K562 (cell line): ENCODE measurements at regions not wholly inside any gene's neighbourhood (a gene's known extent, or its start where the extent isn't known, plus 50 kb on each side); places are given as distances from the start of the nearest gene placed in this dataset.

Experiments
- ATAC-seq: fragments of 200-7000 bp; cut with Tn5 transposase; 3 replicates; pipeline ENCODE4 v1.9.1; 2020; ENCODE audit warnings: moderate library complexity
- BruUV-seq: library from RNA; stranded (reverse); fragments of 400-500 nt; replicated peaks from 2 replicates; lab custom pipeline; 2021; lab: Mats Ljungman, UMichigan
- CTCF ChIA-PET: fragments of 300-600 bp; formaldehyde crosslinking; extraction: SDS; loops from one replicate; lab custom pipeline; 2021; ENCODE audit warnings: low intra/inter-chr PET ratio; lab: Yijun Ruan, JAX
- POLR2A ChIA-PET: fragments of 300-600, 350-650 bp; sonication (Branson Sonifier 250); formaldehyde crosslinking; extraction: SDS; loops from one replicate; lab custom pipeline; 2021; ENCODE audit warnings: antibody characterized with exemption, inconsistent platforms; lab: Yijun Ruan, JAX
- DNase-seq, 4 experiments: peaks; one replicate each; pipeline versions ENCODE4 v3.0.0 to v3.0.0-alpha.2; 2011 to 2018; ENCODE audit warnings: low spot score in 3 of 4, mixed read lengths in 3 of 4; ENCODE audit errors: extremely low read depth in 1 of 4
- FAIRE-seq: peaks from 2 replicates; lab custom pipeline; 2011; peaks lifted over from hg19 to GRCh38; lab: Jason Lieb, UNC
- H2AFZ ChIP-seq: 2 replicates; pipeline ENCODE4 v1.6.0; 2011; ENCODE audit warnings: low read depth, low read length, control low read depth, inconsistent platforms
- H3K27ac ChIP-seq: fragments of 200-600 bp; 3 replicates; pipeline ENCODE4 v1.8.0; 2011; ENCODE audit warnings: low read depth, mild to moderate bottlenecking, control low read depth, inconsistent platforms, low read length, moderate library complexity, mixed read lengths; ENCODE audit errors: extremely low read depth
- H3K27me3 ChIP-seq, 2 experiments: fragments of 300-600 bp in 1 of 2; 2 replicates in 1 of 2; 3 replicates in 1 of 2; pipeline versions ENCODE4 v1.6.0 to v1.8.0; 2011; ENCODE audit warnings: inconsistent platforms in 2 of 2, low read length in 2 of 2, mild to moderate bottlenecking in 1 of 2, mixed read lengths in 1 of 2, moderate library complexity in 1 of 2; ENCODE audit not compliant: control insufficient read depth in 2 of 2, insufficient read depth in 2 of 2
- H3K36me3 ChIP-seq: fragments of 300-600 bp; 3 replicates; pipeline ENCODE4 v1.8.0; 2011; ENCODE audit warnings: mild to moderate bottlenecking, low read length, inconsistent platforms; ENCODE audit not compliant: control insufficient read depth, insufficient read depth
- H3K4me1 ChIP-seq, 2 experiments: fragments of 200-600 bp in 1 of 2; replicated peaks in 1 of 2; 2 replicates in 1 of 2; 3 replicates in 1 of 2; pipeline versions ENCODE4 v1.5.1 to v1.8.0; 2011; ENCODE audit warnings: inconsistent platforms in 2 of 2, low read length in 2 of 2, mild to moderate bottlenecking in 1 of 2, mixed read lengths in 1 of 2, moderate library complexity in 1 of 2; ENCODE audit not compliant: control insufficient read depth in 2 of 2, insufficient read depth in 2 of 2
- H3K4me2 ChIP-seq: 2 replicates; pipeline ENCODE4 v1.6.1; 2011; ENCODE audit warnings: low read length, control low read depth, inconsistent platforms, mixed read lengths; ENCODE audit not compliant: insufficient read depth
- H3K4me3 ChIP-seq: fragments of 200-600 bp; sonication (generic), shearing (Covaris generic); 2 replicates; pipeline ENCODE4 v1.5.1; 2016; ENCODE audit warnings: control low read depth, inconsistent platforms
- H3K79me2 ChIP-seq: fragments of 200-600 bp; 3 replicates; pipeline ENCODE4 v1.8.0; 2011; ENCODE audit warnings: low read length, inconsistent platforms; ENCODE audit not compliant: control insufficient read depth, insufficient read depth
- H3K9ac ChIP-seq, 2 experiments: 2 replicates each; pipeline versions ENCODE4 v1.6.0 to v1.6.1; 2011; ENCODE audit warnings: low read depth in 2 of 2, low read length in 2 of 2, control low read depth in 1 of 2, inconsistent platforms in 1 of 2, mild to moderate bottlenecking in 1 of 2, mixed read lengths in 1 of 2; ENCODE audit not compliant: insufficient read depth in 1 of 2
- H3K9me1 ChIP-seq: one replicate; pipeline ENCODE4 v1.6.0; 2011; ENCODE audit warnings: inconsistent platforms, mild to moderate bottlenecking, low read length, moderate library complexity; ENCODE audit not compliant: control insufficient read depth, insufficient read depth
- H3K9me3 ChIP-seq: replicated peaks from 2 replicates; pipeline ENCODE4 v1.5.1; 2011; ENCODE audit warnings: low read depth, low read length, inconsistent platforms; ENCODE audit not compliant: control insufficient read depth, insufficient read depth
- H4K20me1 ChIP-seq: replicated peaks from 2 replicates; pipeline ENCODE4 v1.6.1; 2011; ENCODE audit warnings: low read length, inconsistent platforms, mixed read lengths; ENCODE audit not compliant: control insufficient read depth, insufficient read depth
- BACH1 ChIP-seq: fragments of 200-800 bp; sonication (Bioruptor generic); IDR thresholded peaks from 2 replicates; pipeline ENCODE4 v1.6.1; 2016; ENCODE audit warnings: missing genetic modification characterization, missing compliant biosample characterization
- CCNT2 ChIP-seq: IDR thresholded peaks from 2 replicates; pipeline ENCODE4 v1.6.1; 2011; ENCODE audit warnings: borderline replicate concordance, low read depth, mild to moderate bottlenecking, moderate library complexity, mixed read lengths, low read length; ENCODE audit not compliant: insufficient read length; ENCODE audit errors: extremely low read depth
- EHMT2 ChIP-seq: fragments of 450-650 bp; IDR thresholded peaks from 2 replicates; pipeline ENCODE4 v1.6.1; 2018; ENCODE audit warnings: antibody characterized with exemption
- ETV1 ChIP-seq: fragments of 450-650 bp; conservative IDR thresholded peaks from 2 replicates; pipeline ENCODE4 v1.6.1; 2016; ENCODE audit warnings: missing genetic modification characterization, control low read depth, low read depth, missing compliant biosample characterization
- FOXP1 ChIP-seq: sonication (generic); formaldehyde crosslinking; IDR thresholded peaks from 2 replicates; pipeline ENCODE4 v1.8.0; 2022; ENCODE audit warnings: mild to moderate bottlenecking, missing genetic modification reagents
- ZNF584 ChIP-seq: fragments of 200-800 bp; sonication (Bioruptor generic); IDR thresholded peaks from 2 replicates; pipeline ENCODE4 v1.6.1; 2016; ENCODE audit warnings: low read depth, mild to moderate bottlenecking, missing genetic modification characterization, missing compliant biosample characterization
- in situ Hi-C: fragments of 300-500 bp; cut with MboI; formaldehyde crosslinking; loops from 4 replicates; pipeline ENCODE4 v1.15.0; 2018; ENCODE audit warnings: inconsistent platforms, mixed read lengths
- intact Hi-C: fragments of 100-400 bp; cut with micrococcal nuclease; formaldehyde crosslinking; loops from 2 replicates; pipeline ENCODE4 v1.14.2; 2022
- TF ChIP-seq, protein P1 (sequence below): fragments of 250-450 bp; sonication (Bioruptor Pico); IDR thresholded peaks from 2 replicates; pipeline ENCODE4 v1.5.0; 2022; ENCODE audit warnings: mild to moderate bottlenecking
- TF ChIP-seq, protein P2 (sequence below): fragments of 250-450 bp; sonication (Bioruptor Pico); IDR thresholded peaks from 2 replicates; pipeline ENCODE4 v1.4.0; 2020; ENCODE audit warnings: borderline replicate concordance
- TF ChIP-seq, protein P3 (sequence below): sonication (generic); formaldehyde crosslinking; IDR thresholded peaks from 2 replicates; pipeline ENCODE4 v1.8.0; 2023; ENCODE audit warnings: mild to moderate bottlenecking, missing genetic modification reagents

DNA sequence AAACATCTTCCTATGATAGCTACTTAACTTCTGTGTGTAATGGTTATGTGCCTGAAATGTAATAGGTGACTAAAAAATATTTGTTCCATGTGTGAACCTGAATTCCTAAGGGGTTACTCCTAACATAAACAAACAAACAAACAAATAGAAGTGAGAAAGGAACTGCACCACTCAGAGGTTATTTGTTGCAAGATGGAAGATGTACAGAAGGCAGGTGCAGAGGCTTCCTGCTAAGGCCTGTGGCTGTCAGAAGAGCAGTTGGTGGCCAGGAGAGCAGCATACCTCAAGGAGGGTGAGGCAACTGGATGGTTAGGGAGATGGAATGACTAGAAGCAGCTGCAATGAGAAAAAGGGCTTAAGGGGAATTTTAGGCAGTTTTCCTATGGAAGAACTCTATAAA, 940.6 kb downstream of the TTLL7 start:
- no TSS peak for BruUV-seq
- TF ChIP-seq FOXP1 (CRISPR knock-in tag) (no peak), ZNF584 (CRISPR knock-in tag) (no peak), EHMT2 (no peak), BACH1 (tag) (no peak), CCNT2 (no peak), ETV1 (tag) (no peak)
- TF ChIP-seq, protein P1, sequence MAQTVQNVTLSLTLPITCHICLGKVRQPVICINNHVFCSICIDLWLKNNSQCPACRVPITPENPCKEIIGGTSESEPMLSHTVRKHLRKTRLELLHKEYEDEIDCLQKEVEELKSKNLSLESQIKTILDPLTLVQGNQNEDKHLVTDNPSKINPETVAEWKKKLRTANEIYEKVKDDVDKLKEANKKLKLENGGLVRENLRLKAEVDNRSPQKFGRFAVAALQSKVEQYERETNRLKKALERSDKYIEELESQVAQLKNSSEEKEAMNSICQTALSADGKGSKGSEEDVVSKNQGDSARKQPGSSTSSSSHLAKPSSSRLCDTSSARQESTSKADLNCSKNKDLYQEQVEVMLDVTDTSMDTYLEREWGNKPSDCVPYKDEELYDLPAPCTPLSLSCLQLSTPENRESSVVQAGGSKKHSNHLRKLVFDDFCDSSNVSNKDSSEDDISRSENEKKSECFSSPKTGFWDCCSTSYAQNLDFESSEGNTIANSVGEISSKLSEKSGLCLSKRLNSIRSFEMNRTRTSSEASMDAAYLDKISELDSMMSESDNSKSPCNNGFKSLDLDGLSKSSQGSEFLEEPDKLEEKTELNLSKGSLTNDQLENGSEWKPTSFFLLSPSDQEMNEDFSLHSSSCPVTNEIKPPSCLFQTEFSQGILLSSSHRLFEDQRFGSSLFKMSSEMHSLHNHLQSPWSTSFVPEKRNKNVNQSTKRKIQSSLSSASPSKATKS (CRISPR knock-in tag), result no peak
- TF ChIP-seq, protein P2, sequence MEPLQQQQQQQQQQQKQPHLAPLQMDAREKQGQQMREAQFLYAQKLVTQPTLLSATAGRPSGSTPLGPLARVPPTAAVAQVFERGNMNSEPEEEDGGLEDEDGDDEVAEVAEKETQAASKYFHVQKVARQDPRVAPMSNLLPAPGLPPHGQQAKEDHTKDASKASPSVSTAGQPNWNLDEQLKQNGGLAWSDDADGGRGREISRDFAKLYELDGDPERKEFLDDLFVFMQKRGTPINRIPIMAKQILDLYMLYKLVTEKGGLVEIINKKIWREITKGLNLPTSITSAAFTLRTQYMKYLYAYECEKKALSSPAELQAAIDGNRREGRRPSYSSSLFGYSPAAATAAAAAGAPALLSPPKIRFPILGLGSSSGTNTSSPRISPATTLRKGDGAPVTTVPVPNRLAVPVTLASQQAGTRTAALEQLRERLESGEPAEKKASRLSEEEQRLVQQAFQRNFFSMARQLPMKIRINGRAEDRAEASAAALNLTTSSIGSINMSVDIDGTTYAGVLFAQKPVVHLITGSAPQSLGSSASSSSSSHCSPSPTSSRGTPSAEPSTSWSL (CRISPR knock-in tag), result no peak
- TF ChIP-seq, protein P3, sequence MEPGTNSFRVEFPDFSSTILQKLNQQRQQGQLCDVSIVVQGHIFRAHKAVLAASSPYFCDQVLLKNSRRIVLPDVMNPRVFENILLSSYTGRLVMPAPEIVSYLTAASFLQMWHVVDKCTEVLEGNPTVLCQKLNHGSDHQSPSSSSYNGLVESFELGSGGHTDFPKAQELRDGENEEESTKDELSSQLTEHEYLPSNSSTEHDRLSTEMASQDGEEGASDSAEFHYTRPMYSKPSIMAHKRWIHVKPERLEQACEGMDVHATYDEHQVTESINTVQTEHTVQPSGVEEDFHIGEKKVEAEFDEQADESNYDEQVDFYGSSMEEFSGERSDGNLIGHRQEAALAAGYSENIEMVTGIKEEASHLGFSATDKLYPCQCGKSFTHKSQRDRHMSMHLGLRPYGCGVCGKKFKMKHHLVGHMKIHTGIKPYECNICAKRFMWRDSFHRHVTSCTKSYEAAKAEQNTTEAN (CRISPR knock-in tag), result no peak
- Histone ChIP-seq H2AFZ (no peak overlapping the region), H3K9me3 (no peaks in the 10 kb centered on the region; the same call in 1 of the 2 replicates), H3K79me2 (no peaks in the 10 kb centered on the region), H3K27me3 (no peaks in the 10 kb centered on the region), H3K4me2 (no peak overlapping the region), H3K36me3 (no peaks in the 10 kb centered on the region), H3K27ac (no peak overlapping the region), H4K20me1 (no peaks in the 10 kb centered on the region), H3K9me1 (no peaks in the 10 kb centered on the region), H3K4me1 (no peaks in the 10 kb centered on the region), H3K4me3 (no peak overlapping the region), H3K9ac (no peak overlapping the region)
- intact Hi-C loops (no loop called here), in situ Hi-C loops (no loop called here)
- ChIA-PET POLR2A (no interaction called here), CTCF (no interaction called here)
- ATAC-seq (no peak), FAIRE-seq (no peak), DNase-seq (no peak)
